ENCODE measurements at regions not wholly inside any gene's neighbourhood (a gene's known extent, or its start where the extent isn't known, plus 50 kb on each side); places are given as distances from the start of the nearest gene placed in this dataset.

- no peaks in the 10 kb centered on the region for H4K20me1 ChIP-seq (ENCODE audit: insufficient read depth)
- H3K9me2 ChIP-seq (ENCODE audit: insufficient read depth): no peaks in the 10 kb centered on the region
- H3K27me3 ChIP-seq (replicated peaks; ENCODE audit: insufficient read depth): no peaks in the 10 kb centered on the region
- TF ChIP-seq EZH2 (IDR thresholded peaks at IDR 0.05; ENCODE audit: insufficient read depth, poor library complexity, severe bottlenecking): no peak
- no peak for TF ChIP-seq EZH2phosphoT487 (IDR thresholded peaks at IDR 0.05; ENCODE audit: insufficient read depth, low read depth)
- no peak overlapping the region for H3K4me3 ChIP-seq
- no peaks in the 10 kb centered on the region for H3K79me2 ChIP-seq (ENCODE audit: insufficient read depth)
- H3K36me3 ChIP-seq (ENCODE audit: low read depth): no peaks in the 10 kb centered on the region
- no peaks in the 10 kb centered on the region for H3K9me3 ChIP-seq (ENCODE audit: low read depth)
- no peak overlapping the region for H3K9ac ChIP-seq
- WGBS, 2 experiments (ENCODE audit: low coverage in 1 of 2, low lambda C conversion rate in 2 of 2, missing lambda C conversion rate in 2 of 2): 50 to 58% methylated on average over 7 of the region's 7 CpGs
- DNase-seq: no peak
- no peak overlapping the region for H3K4me2 ChIP-seq (ENCODE audit: unreplicated experiment)
- in situ Hi-C loops (cut with MboI): no loop called here
- H3K4me1 ChIP-seq (ENCODE audit: insufficient read depth): no peaks in the 10 kb centered on the region
- H3F3A ChIP-seq (ENCODE audit: insufficient read depth): no peaks in the 10 kb centered on the region
- no peak overlapping the region for H3K27ac ChIP-seq
- H2AFZ ChIP-seq: no peak overlapping the region
Observed at GRCh38 chr3:78183906-78184599, 1144.2 kb downstream of the ROBO2 start.

- H3K4me1 ChIP-seq (ENCODE audit: insufficient read depth): no peaks in the 10 kb centered on the region
- TF ChIP-seq EZH2 (IDR thresholded peaks at IDR 0.05; ENCODE audit: insufficient read depth, poor library complexity, severe bottlenecking) (no peak), EZH2phosphoT487 (IDR thresholded peaks at IDR 0.05; ENCODE audit: insufficient read depth, low read depth) (no peak)
- no peaks in the 10 kb centered on the region for H3K36me3 ChIP-seq (ENCODE audit: low read depth)
- WGBS, 2 experiments (ENCODE audit: low coverage in 1 of 2, low lambda C conversion rate in 2 of 2, missing lambda C conversion rate in 2 of 2): 20 to 31% methylated on average over 1 of the region's 1 CpG
- H3K27me3 ChIP-seq (replicated peaks; ENCODE audit: insufficient read depth): no peaks in the 10 kb centered on the region
- no peak for DNase-seq
- in situ Hi-C loops (cut with MboI): no loop called here
- no peak overlapping the region for H2AFZ ChIP-seq
- no peaks in the 10 kb centered on the region for H3K79me2 ChIP-seq (ENCODE audit: insufficient read depth)
- H3K27ac ChIP-seq: no peak overlapping the region
- no peaks in the 10 kb centered on the region for H3K9me3 ChIP-seq (ENCODE audit: low read depth)
- no peak overlapping the region for H3K9ac ChIP-seq
- no peaks in the 10 kb centered on the region for H4K20me1 ChIP-seq (ENCODE audit: insufficient read depth)
- H3K9me2 ChIP-seq (ENCODE audit: insufficient read depth): no peaks in the 10 kb centered on the region
- H3K4me2 ChIP-seq (ENCODE audit: unreplicated experiment): no peak overlapping the region
- no peak overlapping the region for H3K4me3 ChIP-seq
- no peaks in the 10 kb centered on the region for H3F3A ChIP-seq (ENCODE audit: insufficient read depth)
Observed at GRCh38 chr3:78186404-78186803, 1146.5 kb downstream of the ROBO2 start.

- no peak overlapping the region for H3K27ac ChIP-seq
- H3F3A ChIP-seq (ENCODE audit: insufficient read depth): no peaks in the 10 kb centered on the region
- H2AFZ ChIP-seq: no peak overlapping the region
- H3K4me2 ChIP-seq (ENCODE audit: unreplicated experiment): no peak overlapping the region
- no peak for DNase-seq
- no peaks in the 10 kb centered on the region for H3K9me3 ChIP-seq (ENCODE audit: low read depth)
- H3K36me3 ChIP-seq (ENCODE audit: low read depth): no peaks in the 10 kb centered on the region
- H4K20me1 ChIP-seq (ENCODE audit: insufficient read depth): no peaks in the 10 kb centered on the region
- in situ Hi-C loops (cut with MboI): no loop called here
- no peak for TF ChIP-seq EZH2 (IDR thresholded peaks at IDR 0.05; ENCODE audit: insufficient read depth, poor library complexity, severe bottlenecking)
- TF ChIP-seq EZH2phosphoT487 (IDR thresholded peaks at IDR 0.05; ENCODE audit: insufficient read depth, low read depth): no peak
- H3K4me3 ChIP-seq: no peak overlapping the region
- H3K27me3 ChIP-seq (replicated peaks; ENCODE audit: insufficient read depth): no peaks in the 10 kb centered on the region
- H3K79me2 ChIP-seq (ENCODE audit: insufficient read depth): no peaks in the 10 kb centered on the region
- no peaks in the 10 kb centered on the region for H3K9me2 ChIP-seq (ENCODE audit: insufficient read depth)
- 51% methylated on average over 2 of the region's 2 CpGs for WGBS, 2 experiments (ENCODE audit: low coverage in 1 of 2, low lambda C conversion rate in 2 of 2, missing lambda C conversion rate in 2 of 2)
- H3K4me1 ChIP-seq (ENCODE audit: insufficient read depth): no peaks in the 10 kb centered on the region; the same call in 1 of the 2 replicates
- no peak overlapping the region for H3K9ac ChIP-seq
Observed at GRCh38 chr3:78201091-78201490, 1161.2 kb downstream of the ROBO2 start.

GRCh38 chr3:78204977-78205376, 1165.1 kb downstream of the ROBO2 start:
- DNase-seq: peak; percentile 52
- no peaks in the 10 kb centered on the region for H3K36me3 ChIP-seq (ENCODE audit: low read depth)
- H3K4me3 ChIP-seq: peak overlapping the region; percentile 54
- no peaks in the 10 kb centered on the region for H3F3A ChIP-seq (ENCODE audit: insufficient read depth)
- no peaks in the 10 kb centered on the region for H4K20me1 ChIP-seq (ENCODE audit: insufficient read depth)
- in situ Hi-C loops (cut with MboI): no loop called here
- no peaks in the 10 kb centered on the region for H3K27me3 ChIP-seq (replicated peaks; ENCODE audit: insufficient read depth)
- no peaks in the 10 kb centered on the region for H3K9me3 ChIP-seq (ENCODE audit: low read depth)
- H3K27ac ChIP-seq: no peak overlapping the region
- H3K4me1 ChIP-seq (ENCODE audit: insufficient read depth): no peaks in the 10 kb centered on the region; the same call in 1 of the 2 replicates
- TF ChIP-seq EZH2phosphoT487 (IDR thresholded peaks at IDR 0.05; ENCODE audit: insufficient read depth, low read depth) (no peak), EZH2 (IDR thresholded peaks at IDR 0.05; ENCODE audit: insufficient read depth, poor library complexity, severe bottlenecking) (no peak)
- H2AFZ ChIP-seq: peak overlapping the region; percentile 75
- H3K9ac ChIP-seq: 0 out of 2 replicates have a peak overlapping the region, but pooled peaks have one; percentile 1
- no peaks in the 10 kb centered on the region for H3K79me2 ChIP-seq (ENCODE audit: insufficient read depth)
- no peaks in the 10 kb centered on the region for H3K9me2 ChIP-seq (ENCODE audit: insufficient read depth)
- H3K4me2 ChIP-seq (ENCODE audit: unreplicated experiment): peak overlapping the region; percentile 66
- WGBS, 2 experiments (ENCODE audit: low coverage in 1 of 2, low lambda C conversion rate in 2 of 2, missing lambda C conversion rate in 2 of 2): 12 to 15% methylated on average over 5 of the region's 5 CpGs

All from GM23248 (cell line).